ENCODE measurements at regions not wholly inside any gene's neighbourhood (a gene's known extent, or its start where the extent isn't known, plus 50 kb on each side); places are given as distances from the start of the nearest gene placed in this dataset.
"Not testable (repeated sequence)": the region's sequence is repeated elsewhere in the genome, so short reads cannot be mapped to it uniquely, and the experiment has no call there.

- no peak overlapping the region for H3K27ac ChIP-seq (ENCODE audit: low read length)
- no peak overlapping the region for H2AFZ ChIP-seq (ENCODE audit: low read depth, low read length)
- no peak overlapping the region for H3K4me3 ChIP-seq (ENCODE audit: low read length)
- H3K4me2 ChIP-seq (ENCODE audit: low read length): no peak overlapping the region
- no peaks in the 10 kb centered on the region for H3K9me3 ChIP-seq (ENCODE audit: low read length)
- H3K27me3 ChIP-seq (ENCODE audit: insufficient read depth, low read depth, low read length): no peaks in the 10 kb centered on the region
- H4K20me1 ChIP-seq (ENCODE audit: insufficient read depth): no peaks in the 10 kb centered on the region
- TF ChIP-seq RAD21 (conservative IDR thresholded peaks at IDR 0.05) (no peak), REST (IDR thresholded peaks at IDR 0.05; ENCODE audit: borderline replicate concordance) (no peak), TAF1 (IDR thresholded peaks at IDR 0.05; ENCODE audit: low read depth) (no peak), SMC3 (conservative IDR thresholded peaks at IDR 0.05; ENCODE audit: poor library complexity) (no peak), EP300 (conservative IDR thresholded peaks at IDR 0.05; ENCODE audit: poor library complexity, severe bottlenecking) (no peak), MXI1 (conservative IDR thresholded peaks at IDR 0.05; ENCODE audit: poor library complexity, severe bottlenecking) (no peak), POLR2AphosphoS5 (IDR thresholded peaks at IDR 0.05) (no peak), EZH2 (IDR thresholded peaks at IDR 0.05; ENCODE audit: borderline replicate concordance, insufficient read depth, low read length, poor library complexity, severe bottlenecking) (no peak), CTCF (IDR thresholded peaks at IDR 0.05; ENCODE audit: poor library complexity, severe bottlenecking) (no peak)
- H3F3A ChIP-seq (ENCODE audit: insufficient read depth, low read length, poor library complexity, severe bottlenecking): no peaks in the 10 kb centered on the region
- no peaks in the 10 kb centered on the region for H3K9me2 ChIP-seq (ENCODE audit: insufficient read depth, low read length)
- H3K79me2 ChIP-seq (replicated peaks; ENCODE audit: insufficient read depth, low read length): no peaks in the 10 kb centered on the region
- H3K9ac ChIP-seq (ENCODE audit: low read length): no peak overlapping the region
- no peaks in the 10 kb centered on the region for H3K36me3 ChIP-seq (ENCODE audit: insufficient read depth, low read length)
Measured at GRCh38 chr15:87671289-87671688, 585.2 kb downstream of the NTRK3 start.

- H3K4me3 ChIP-seq (ENCODE audit: low read length): no peak overlapping the region
- H3K9ac ChIP-seq (ENCODE audit: low read length): no peak overlapping the region
- TF ChIP-seq POLR2AphosphoS5 (IDR thresholded peaks at IDR 0.05): no peak
- TF ChIP-seq TAF1 (IDR thresholded peaks at IDR 0.05; ENCODE audit: low read depth): no peak
- no peak for TF ChIP-seq RAD21 (conservative IDR thresholded peaks at IDR 0.05)
- TF ChIP-seq REST (IDR thresholded peaks at IDR 0.05; ENCODE audit: borderline replicate concordance): no peak
- TF ChIP-seq CTCF (IDR thresholded peaks at IDR 0.05; ENCODE audit: poor library complexity, severe bottlenecking): no peak
- no peak for TF ChIP-seq EP300 (conservative IDR thresholded peaks at IDR 0.05; ENCODE audit: poor library complexity, severe bottlenecking)
- no peak for TF ChIP-seq SMC3 (conservative IDR thresholded peaks at IDR 0.05; ENCODE audit: poor library complexity)
- no peak for TF ChIP-seq MXI1 (conservative IDR thresholded peaks at IDR 0.05; ENCODE audit: poor library complexity, severe bottlenecking)
- no peak for TF ChIP-seq EZH2 (IDR thresholded peaks at IDR 0.05; ENCODE audit: borderline replicate concordance, insufficient read depth, low read length, poor library complexity, severe bottlenecking)
- no peaks in the 10 kb centered on the region for H3K79me2 ChIP-seq (replicated peaks; ENCODE audit: insufficient read depth, low read length)
- H3K9me3 ChIP-seq (ENCODE audit: low read length): no peaks in the 10 kb centered on the region
- no peaks in the 10 kb centered on the region for H3K27me3 ChIP-seq (ENCODE audit: insufficient read depth, low read depth, low read length)
- H3K9me2 ChIP-seq (ENCODE audit: insufficient read depth, low read length): no peaks in the 10 kb centered on the region
- H2AFZ ChIP-seq (ENCODE audit: low read depth, low read length): no peak overlapping the region
- H4K20me1 ChIP-seq (ENCODE audit: insufficient read depth): no peaks in the 10 kb centered on the region
- H3K27ac ChIP-seq (ENCODE audit: low read length): no peak overlapping the region
- no peaks in the 10 kb centered on the region for H3K36me3 ChIP-seq (ENCODE audit: insufficient read depth, low read length)
- H3F3A ChIP-seq (ENCODE audit: insufficient read depth, low read length, poor library complexity, severe bottlenecking): no peaks in the 10 kb centered on the region
- no peak overlapping the region for H3K4me2 ChIP-seq (ENCODE audit: low read length)
Measured at GRCh38 chr15:87669846-87670245, 586.7 kb downstream of the NTRK3 start.

- not testable (repeated sequence) for H3K9me3 ChIP-seq (ENCODE audit: low read length); H3K36me3 ChIP-seq (ENCODE audit: insufficient read depth, low read length); H3K4me2 ChIP-seq (ENCODE audit: low read length); H3K9ac ChIP-seq (ENCODE audit: low read length); H3K79me2 ChIP-seq (replicated peaks; ENCODE audit: insufficient read depth, low read length); H3K4me3 ChIP-seq (ENCODE audit: low read length); H3K9me2 ChIP-seq (ENCODE audit: insufficient read depth, low read length); H2AFZ ChIP-seq (ENCODE audit: low read depth, low read length); H3K27ac ChIP-seq (ENCODE audit: low read length); H4K20me1 ChIP-seq (ENCODE audit: insufficient read depth); H3K27me3 ChIP-seq (ENCODE audit: insufficient read depth, low read depth, low read length); H3F3A ChIP-seq (ENCODE audit: insufficient read depth, low read length, poor library complexity, severe bottlenecking)
Measured at GRCh38 chr15:87668768-87669564, 587.6 kb downstream of the NTRK3 start.

All from neural cell (in vitro differentiated cells).